GOT3 (cell line): ENCODE measurements at regions not wholly inside any gene's neighbourhood (a gene's known extent, or its start where the extent isn't known, plus 50 kb on each side); places are given as distances from the start of the nearest gene placed in this dataset.

Experiments used
- DNase-seq: peaks from one replicate; lab custom pipeline; 2025; ENCODE audit warnings: mixed read lengths; lab: John Stamatoyannopoulos, UW

- DNase-seq = no peak
These were observed 735.8 kb upstream of the WWC1 start for GRCh38 chr5:167555565-167556166.

- DNase-seq = no peak
These were observed 734.1 kb upstream of the WWC1 start for GRCh38 chr5:167557359-167557758.

GRCh38 chr5:167561796-167562195 is 729.6 kb upstream of the WWC1 start:
- no peak for DNase-seq

GRCh38 chr5:167564275-167564674 is 727.2 kb upstream of the WWC1 start:
- DNase-seq = no peak

GRCh38 chr5:167565189-167565954 is 726.1 kb upstream of the WWC1 start:
- no peak for DNase-seq

- no peak for DNase-seq
These were observed 721.0 kb upstream of the WWC1 start for GRCh38 chr5:167570431-167570830.

GRCh38 chr5:167571824-167572223 is 719.6 kb upstream of the WWC1 start:
- no peak for DNase-seq

GRCh38 chr5:167573370-167574127 is 717.9 kb upstream of the WWC1 start:
- peak; percentile 29 for DNase-seq

- no peak for DNase-seq
These were observed 717.0 kb upstream of the WWC1 start for GRCh38 chr5:167574464-167574863.

- no peak for DNase-seq
These were observed 716.1 kb upstream of the WWC1 start for GRCh38 chr5:167575330-167575729.

GRCh38 chr5:167576126-167576525 is 715.3 kb upstream of the WWC1 start:
- DNase-seq = no peak

- no peak for DNase-seq
These were observed 714.5 kb upstream of the WWC1 start for GRCh38 chr5:167576897-167577296.

GRCh38 chr5:167577616-167578015 is 713.8 kb upstream of the WWC1 start:
- DNase-seq = no peak

GRCh38 chr5:167578977-167579692 is 712.3 kb upstream of the WWC1 start:
- no peak for DNase-seq

GRCh38 chr5:167579693-167580055 is 711.8 kb upstream of the WWC1 start:
- no peak for DNase-seq

GRCh38 chr5:167580608-167581007 is 710.8 kb upstream of the WWC1 start:
- no peak for DNase-seq

GRCh38 chr5:167582283-167582682 is 709.2 kb upstream of the WWC1 start:
- no peak for DNase-seq

- no peak for DNase-seq
These were observed 708.6 kb upstream of the WWC1 start for GRCh38 chr5:167582886-167583285.

- no peak for DNase-seq
These were observed 706.3 kb upstream of the WWC1 start for GRCh38 chr5:167585184-167585583.

- DNase-seq = no peak
These were observed 703.5 kb upstream of the WWC1 start for GRCh38 chr5:167587772-167588437.

GRCh38 chr5:167592114-167592513 is 699.3 kb upstream of the WWC1 start:
- DNase-seq = no peak
